GM18868 (cell line): ENCODE measurements at regions not wholly inside any gene's neighbourhood (a gene's known extent, or its start where the extent isn't known, plus 50 kb on each side); places are given as distances from the start of the nearest gene placed in this dataset.

ENCODE experiments used
- ATAC-seq: cut with Tn5 transposase; IDR thresholded peaks from one replicate; pipeline ENCODE4 v1.9.1; 2021; ENCODE audit warnings: mild to moderate bottlenecking, moderate library complexity; ENCODE audit not compliant: unreplicated experiment

GRCh38 chr9:106632621-106633020 is 230.3 kb upstream of the ZNF462 start:
- ATAC-seq = no peak

GRCh38 chr9:106634183-106634582 is 228.8 kb upstream of the ZNF462 start:
- no peak for ATAC-seq

- ATAC-seq = no peak
These were observed 228.3 kb upstream of the ZNF462 start for GRCh38 chr9:106634641-106635040.

GRCh38 chr9:106637486-106637885 is 225.5 kb upstream of the ZNF462 start:
- ATAC-seq = no peak

- ATAC-seq = no peak
These were observed 222.9 kb upstream of the ZNF462 start for GRCh38 chr9:106639873-106640568.

- no peak for ATAC-seq
These were observed 219.6 kb upstream of the ZNF462 start for GRCh38 chr9:106643211-106643930.

- no peak for ATAC-seq
These were observed 218.3 kb upstream of the ZNF462 start for GRCh38 chr9:106644661-106645060.

GRCh38 chr9:106648799-106649198 is 214.2 kb upstream of the ZNF462 start:
- no peak for ATAC-seq

- ATAC-seq = no peak
These were observed 213.3 kb upstream of the ZNF462 start for GRCh38 chr9:106649664-106650063.

GRCh38 chr9:106653213-106653612 is 209.8 kb upstream of the ZNF462 start:
- ATAC-seq = no peak

- no peak for ATAC-seq
These were observed 207.0 kb upstream of the ZNF462 start for GRCh38 chr9:106655966-106656365.

- ATAC-seq = no peak
These were observed 205.0 kb upstream of the ZNF462 start for GRCh38 chr9:106657926-106658325.

- no peak for ATAC-seq
These were observed 194.4 kb upstream of the ZNF462 start for GRCh38 chr9:106668534-106668933.

- no peak for ATAC-seq
These were observed 193.1 kb upstream of the ZNF462 start for GRCh38 chr9:106669835-106670234.

- no peak for ATAC-seq
These were observed 192.5 kb upstream of the ZNF462 start for GRCh38 chr9:106670418-106670817.

GRCh38 chr9:106675780-106676179 is 187.2 kb upstream of the ZNF462 start:
- no peak for ATAC-seq

- ATAC-seq = no peak
These were observed 185.6 kb upstream of the ZNF462 start for GRCh38 chr9:106677374-106677773.

GRCh38 chr9:106677830-106678229 is 185.1 kb upstream of the ZNF462 start:
- ATAC-seq = no peak

- no peak for ATAC-seq
These were observed 184.7 kb upstream of the ZNF462 start for GRCh38 chr9:106678273-106678672.

- no peak for ATAC-seq
These were observed 180.5 kb upstream of the ZNF462 start for GRCh38 chr9:106682420-106682819.

GRCh38 chr9:106683454-106683853 is 179.5 kb upstream of the ZNF462 start:
- no peak for ATAC-seq

- ATAC-seq = no peak
These were observed 177.8 kb upstream of the ZNF462 start for GRCh38 chr9:106684940-106685695.
